ENCODE measurements at regions not wholly inside any gene's neighbourhood (a gene's known extent, or its start where the extent isn't known, plus 50 kb on each side); places are given as distances from the start of the nearest gene placed in this dataset.

DNA sequence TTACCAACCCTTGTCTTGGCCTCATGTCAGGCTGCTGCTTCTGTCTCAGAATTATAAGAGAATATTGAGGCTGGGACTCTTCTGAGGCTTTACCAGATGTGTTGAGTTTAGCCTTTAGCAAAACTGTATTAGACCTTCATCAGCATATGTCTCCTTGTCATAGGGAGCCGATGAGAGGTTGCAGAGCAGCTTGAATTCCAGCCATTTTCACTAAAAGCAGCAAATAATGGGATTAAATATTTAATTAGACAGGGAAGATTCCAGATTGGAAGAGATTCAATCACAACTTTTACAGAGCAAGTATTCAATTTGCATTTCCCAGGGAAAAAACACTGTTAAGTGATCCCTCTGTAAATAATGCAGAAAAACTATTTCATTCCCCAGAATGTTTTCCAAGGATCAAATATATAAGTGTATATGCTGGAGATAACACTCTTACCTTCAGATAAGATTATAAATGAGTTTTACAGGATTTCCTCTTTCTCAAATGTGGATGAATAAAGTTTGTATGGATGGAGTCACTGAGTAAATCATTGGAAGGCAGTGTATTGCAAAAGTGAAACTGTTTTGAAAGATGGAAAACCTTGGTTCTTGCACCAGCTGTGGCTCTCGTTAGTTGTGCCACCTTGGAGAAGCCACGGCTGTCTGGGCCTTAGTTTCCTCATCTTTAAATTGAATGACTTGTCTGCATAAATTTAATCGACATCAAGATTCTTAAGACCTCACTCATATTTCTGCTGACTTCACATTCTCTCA lies 466.4 kb upstream of the SGO1 start:
- Mint-ChIP-seq H3K27me3 (ENCODE audit: unreplicated experiment) (no peaks in the 10 kb centered on the region), H3K4me1 (ENCODE audit: unreplicated experiment) (peaks cover 17% of the 10 kb centered on the region), H3K4me3 (ENCODE audit: unreplicated experiment) (no peak overlapping the region), H3K27ac (ENCODE audit: unreplicated experiment) (no peak overlapping the region), H3K9me3 (ENCODE audit: unreplicated experiment) (peaks cover 12% of the 10 kb centered on the region), H3K36me3 (ENCODE audit: unreplicated experiment) (no peaks in the 10 kb centered on the region)
- TF ChIP-seq, protein P1, sequence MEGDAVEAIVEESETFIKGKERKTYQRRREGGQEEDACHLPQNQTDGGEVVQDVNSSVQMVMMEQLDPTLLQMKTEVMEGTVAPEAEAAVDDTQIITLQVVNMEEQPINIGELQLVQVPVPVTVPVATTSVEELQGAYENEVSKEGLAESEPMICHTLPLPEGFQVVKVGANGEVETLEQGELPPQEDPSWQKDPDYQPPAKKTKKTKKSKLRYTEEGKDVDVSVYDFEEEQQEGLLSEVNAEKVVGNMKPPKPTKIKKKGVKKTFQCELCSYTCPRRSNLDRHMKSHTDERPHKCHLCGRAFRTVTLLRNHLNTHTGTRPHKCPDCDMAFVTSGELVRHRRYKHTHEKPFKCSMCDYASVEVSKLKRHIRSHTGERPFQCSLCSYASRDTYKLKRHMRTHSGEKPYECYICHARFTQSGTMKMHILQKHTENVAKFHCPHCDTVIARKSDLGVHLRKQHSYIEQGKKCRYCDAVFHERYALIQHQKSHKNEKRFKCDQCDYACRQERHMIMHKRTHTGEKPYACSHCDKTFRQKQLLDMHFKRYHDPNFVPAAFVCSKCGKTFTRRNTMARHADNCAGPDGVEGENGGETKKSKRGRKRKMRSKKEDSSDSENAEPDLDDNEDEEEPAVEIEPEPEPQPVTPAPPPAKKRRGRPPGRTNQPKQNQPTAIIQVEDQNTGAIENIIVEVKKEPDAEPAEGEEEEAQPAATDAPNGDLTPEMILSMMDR (IDR thresholded peaks at IDR 0.05) = no peak
- no peak for DNase-seq (ENCODE audit: extremely low spot score, unreplicated experiment)

GRCh38 chr3:20648921-20649381 lies 462.9 kb upstream of the SGO1 start:
- TF ChIP-seq, protein P1 (IDR thresholded peaks at IDR 0.05) = no peak
- DNase-seq (ENCODE audit: extremely low spot score, unreplicated experiment) = no peak
- Mint-ChIP-seq H3K27me3 (ENCODE audit: unreplicated experiment) (no peaks in the 10 kb centered on the region), H3K27ac (ENCODE audit: unreplicated experiment) (peak overlapping the region; percentile 7), H3K4me3 (ENCODE audit: unreplicated experiment) (no peak overlapping the region), H3K4me1 (ENCODE audit: unreplicated experiment) (peaks cover 20% of the 10 kb centered on the region), H3K9me3 (ENCODE audit: unreplicated experiment) (peaks cover 6% of the 10 kb centered on the region), H3K36me3 (ENCODE audit: unreplicated experiment) (no peaks in the 10 kb centered on the region)

GRCh38 chr3:20648294-20648693 lies 462.3 kb upstream of the SGO1 start:
- H3K36me3 Mint-ChIP-seq (ENCODE audit: unreplicated experiment) = no peaks in the 10 kb centered on the region
- peaks cover 20% of the 10 kb centered on the region for H3K4me1 Mint-ChIP-seq (ENCODE audit: unreplicated experiment)
- H3K27ac Mint-ChIP-seq (ENCODE audit: unreplicated experiment) = peak overlapping the region; percentile 7
- H3K4me3 Mint-ChIP-seq (ENCODE audit: unreplicated experiment) = no peak overlapping the region
- H3K27me3 Mint-ChIP-seq (ENCODE audit: unreplicated experiment) = no peaks in the 10 kb centered on the region
- no peak for DNase-seq (ENCODE audit: extremely low spot score, unreplicated experiment)
- H3K9me3 Mint-ChIP-seq (ENCODE audit: unreplicated experiment) = peaks cover 6% of the 10 kb centered on the region
- TF ChIP-seq, protein P1 (IDR thresholded peaks at IDR 0.05) = no peak

GRCh38 chr3:20646425-20646824 lies 460.4 kb upstream of the SGO1 start:
- H3K36me3 Mint-ChIP-seq (ENCODE audit: unreplicated experiment) = no peaks in the 10 kb centered on the region
- H3K9me3 Mint-ChIP-seq (ENCODE audit: unreplicated experiment) = peaks cover 6% of the 10 kb centered on the region
- DNase-seq (ENCODE audit: extremely low spot score, unreplicated experiment) = no peak
- H3K4me1 Mint-ChIP-seq (ENCODE audit: unreplicated experiment) = peaks cover 20% of the 10 kb centered on the region
- H3K27me3 Mint-ChIP-seq (ENCODE audit: unreplicated experiment) = no peaks in the 10 kb centered on the region
- TF ChIP-seq, protein P1 (IDR thresholded peaks at IDR 0.05) = no peak
- no peak overlapping the region for H3K4me3 Mint-ChIP-seq (ENCODE audit: unreplicated experiment)
- H3K27ac Mint-ChIP-seq (ENCODE audit: unreplicated experiment) = no peak overlapping the region

DNA sequence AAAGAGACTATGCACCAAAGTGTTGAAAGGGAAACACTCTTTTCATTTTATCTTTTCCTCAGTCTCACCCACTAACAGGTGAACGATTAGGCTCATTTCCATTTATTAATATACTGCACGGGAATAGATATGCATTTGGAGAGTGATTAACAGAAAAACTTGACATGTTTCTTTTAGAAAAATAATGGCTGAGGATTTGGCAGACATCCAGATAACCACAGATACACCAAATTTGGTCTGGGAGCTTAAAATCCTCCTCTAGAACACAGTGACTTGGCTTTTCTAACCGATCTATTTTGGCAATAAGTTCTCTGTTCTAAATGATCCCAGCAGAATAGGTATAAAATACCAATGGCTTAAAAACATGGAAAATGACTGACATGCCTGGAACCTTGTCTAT lies 459.3 kb upstream of the SGO1 start:
- Mint-ChIP-seq H3K4me3 (ENCODE audit: unreplicated experiment) (no peak overlapping the region), H3K9me3 (ENCODE audit: unreplicated experiment) (peaks cover 6% of the 10 kb centered on the region), H3K27ac (ENCODE audit: unreplicated experiment) (no peak overlapping the region), H3K27me3 (ENCODE audit: unreplicated experiment) (no peaks in the 10 kb centered on the region), H3K4me1 (ENCODE audit: unreplicated experiment) (peaks cover 20% of the 10 kb centered on the region), H3K36me3 (ENCODE audit: unreplicated experiment) (no peaks in the 10 kb centered on the region)
- DNase-seq (ENCODE audit: extremely low spot score, unreplicated experiment) = no peak
- TF ChIP-seq, protein P1 (IDR thresholded peaks at IDR 0.05) = no peak

All from osteocyte (in vitro differentiated cells).